B cell (primary cell): ENCODE measurements at regions not wholly inside any gene's neighbourhood (a gene's known extent, or its start where the extent isn't known, plus 50 kb on each side); places are given as distances from the start of the nearest gene placed in this dataset.

ENCODE experiments used
- ATAC-seq: fragments of 200-7000 bp; cut with Tn5 transposase; one replicate; pipeline ENCODE4 v1.10.0; 2021; ENCODE audit warnings: low read depth, mild to moderate bottlenecking, moderate number of reproducible peaks, moderate library complexity
- CTCF ChIA-PET: fragments of 350-600 bp; sonication (Branson Sonifier 250); formaldehyde crosslinking; loops from one replicate; lab custom pipeline; 2021; ENCODE audit warnings: antibody characterized with exemption, inconsistent platforms; lab: Charles Lee
- POLR2A ChIA-PET: fragments of 350-600 bp; sonication (Branson Sonifier 250); formaldehyde crosslinking; loops from one replicate; lab custom pipeline; 2021; ENCODE audit warnings: antibody characterized with exemption; lab: Charles Lee
- DNase-seq: peaks from one replicate; pipeline ENCODE4 v3.0.0; 2013
- H2AFZ ChIP-seq: 2 replicates; pipeline ENCODE4 v1.6.1; 2012; ENCODE audit warnings: mild to moderate bottlenecking, low read depth, low read length; ENCODE audit not compliant: insufficient read depth, poor library complexity, severe bottlenecking
- H3K27ac ChIP-seq, 2 donors: 1 replicate in 1 of 2; 2 replicates in 1 of 2; pipeline ENCODE4 v1.5.1; 2012 to 2013; ENCODE audit warnings: low read length in 2 of 2, mild to moderate bottlenecking in 2 of 2, moderate library complexity in 1 of 2
- H3K27me3 ChIP-seq, 4 experiments: fragments of 200-600 bp in 1 of 4; sonication (generic) in 1 of 4; replicated peaks in 1 of 4; 1 replicate in 2 of 4; 2 replicates in 2 of 4; pipeline versions ENCODE4 v1.6.1 to v1.7.0; 2013 to 2016; ENCODE audit warnings: low read length in 3 of 4, mild to moderate bottlenecking in 2 of 4, mixed read lengths in 1 of 4, moderate library complexity in 1 of 4; ENCODE audit not compliant: insufficient read depth in 4 of 4, control insufficient read depth in 3 of 4; ENCODE audit errors: control extremely low read depth in 1 of 4
- H3K36me3 ChIP-seq, 2 experiments: replicated peaks in 1 of 2; 1 replicate in 1 of 2; 2 replicates in 1 of 2; pipeline versions ENCODE4 v1.6.1 to v1.7.1; 2013; ENCODE audit warnings: low read length in 1 of 2; ENCODE audit not compliant: insufficient read depth in 2 of 2, control insufficient read depth in 1 of 2; ENCODE audit errors: control extremely low read depth in 1 of 2, extremely low read depth in 1 of 2
- H3K4me1 ChIP-seq, 2 donors: fragments of 200-600 bp in 1 of 2; sonication (generic) in 1 of 2; 1 replicate in 1 of 2; 2 replicates in 1 of 2; pipeline versions ENCODE4 v1.5.1 to v1.6.1; 2013 to 2017; ENCODE audit warnings: low read length in 2 of 2; ENCODE audit not compliant: control insufficient read depth in 2 of 2, insufficient read depth in 2 of 2
- H3K4me2 ChIP-seq: replicated peaks from 2 replicates; pipeline ENCODE3; 2012; ENCODE audit warnings: mild to moderate bottlenecking, low read depth, low read length; ENCODE audit not compliant: poor library complexity, severe bottlenecking
- H3K4me3 ChIP-seq, 5 experiments: fragments of 200-600 bp in 1 of 5; sonication (generic) in 1 of 5; 1 replicate in 3 of 5; 2 replicates in 2 of 5; pipeline versions ENCODE4 v1.5.1 to v1.7.0; 2011 to 2016; ENCODE audit warnings: low read length in 4 of 5, mild to moderate bottlenecking in 4 of 5, low read depth in 2 of 5, control low read depth in 1 of 5, moderate library complexity in 1 of 5; ENCODE audit not compliant: insufficient read depth in 1 of 5; ENCODE audit errors: control extremely low read depth in 1 of 5, extremely low read depth in 1 of 5
- H3K79me2 ChIP-seq: fragments of 200-600 bp; sonication (generic); one replicate; pipeline ENCODE4 v1.6.0; 2016; ENCODE audit warnings: low read length; ENCODE audit not compliant: control insufficient read depth, insufficient read depth
- H3K9ac ChIP-seq: fragments of 200-600 bp; sonication (generic); 2 replicates; pipeline ENCODE4 v1.6.1; 2017; ENCODE audit warnings: mild to moderate bottlenecking, low read length, moderate library complexity
- H3K9me3 ChIP-seq, 3 donors: one replicate each; pipeline versions ENCODE4 v1.6.1 to v1.7.1; 2013; ENCODE audit warnings: low read length in 2 of 3; ENCODE audit not compliant: control insufficient read depth in 2 of 3, insufficient read depth in 1 of 3; ENCODE audit errors: control extremely low read depth in 1 of 3
- H4K20me1 ChIP-seq: 2 replicates; pipeline ENCODE4 v1.6.0; 2012; ENCODE audit warnings: mild to moderate bottlenecking, low read length; ENCODE audit not compliant: insufficient read depth, control insufficient read depth, poor library complexity, severe bottlenecking
- H3K27ac Mint-ChIP-seq: one replicate; pipeline ENCODE4 v1.8.0; 2021; ENCODE audit warnings: mixed read lengths
- H3K27me3 Mint-ChIP-seq: one replicate; pipeline ENCODE4 v1.8.0; 2021; ENCODE audit warnings: mixed read lengths
- H3K4me1 Mint-ChIP-seq: one replicate; pipeline ENCODE4 v1.8.0; 2021; ENCODE audit warnings: mixed read lengths
- H3K4me3 Mint-ChIP-seq: one replicate; pipeline ENCODE4 v1.8.0; 2021; ENCODE audit warnings: mixed read lengths
- H3K9me3 Mint-ChIP-seq: one replicate; pipeline ENCODE4 v1.8.0; 2022; ENCODE audit warnings: mixed read lengths; ENCODE audit not compliant: insufficient read depth
- EZH2 ChIP-seq: IDR thresholded peaks from 2 replicates; pipeline ENCODE4 v1.6.1; 2012; ENCODE audit warnings: borderline replicate concordance, low read depth, mild to moderate bottlenecking, moderate library complexity, low read length; ENCODE audit not compliant: insufficient read depth, poor library complexity, severe bottlenecking
- WGBS: methylation state at CpG from one replicate; pipeline ENCODE4 v1.1.5; 2013; ENCODE audit warnings: missing lambda C conversion rate; ENCODE audit not compliant: insufficient coverage; 5-methylcytosine and 5-hydroxymethylcytosine counted together
- intact Hi-C: fragments of 100-400 bp; cut with micrococcal nuclease; formaldehyde crosslinking; loops from one replicate; pipeline ENCODE4 v1.10.0; 2022
- TF ChIP-seq, protein P1 (sequence below): fragments of 200-600 bp; IDR thresholded peaks from one replicate; pipeline ENCODE4 v1.8.0; 2022; ENCODE audit warnings: antibody characterized with exemption, mild to moderate bottlenecking

GRCh38 chr2:221289389-221289788, 282.7 kb downstream of the EPHA4 start:
- no peak overlapping the region for H3K27ac ChIP-seq
- intact Hi-C loops, result no loop called here
- TF ChIP-seq, protein P1, sequence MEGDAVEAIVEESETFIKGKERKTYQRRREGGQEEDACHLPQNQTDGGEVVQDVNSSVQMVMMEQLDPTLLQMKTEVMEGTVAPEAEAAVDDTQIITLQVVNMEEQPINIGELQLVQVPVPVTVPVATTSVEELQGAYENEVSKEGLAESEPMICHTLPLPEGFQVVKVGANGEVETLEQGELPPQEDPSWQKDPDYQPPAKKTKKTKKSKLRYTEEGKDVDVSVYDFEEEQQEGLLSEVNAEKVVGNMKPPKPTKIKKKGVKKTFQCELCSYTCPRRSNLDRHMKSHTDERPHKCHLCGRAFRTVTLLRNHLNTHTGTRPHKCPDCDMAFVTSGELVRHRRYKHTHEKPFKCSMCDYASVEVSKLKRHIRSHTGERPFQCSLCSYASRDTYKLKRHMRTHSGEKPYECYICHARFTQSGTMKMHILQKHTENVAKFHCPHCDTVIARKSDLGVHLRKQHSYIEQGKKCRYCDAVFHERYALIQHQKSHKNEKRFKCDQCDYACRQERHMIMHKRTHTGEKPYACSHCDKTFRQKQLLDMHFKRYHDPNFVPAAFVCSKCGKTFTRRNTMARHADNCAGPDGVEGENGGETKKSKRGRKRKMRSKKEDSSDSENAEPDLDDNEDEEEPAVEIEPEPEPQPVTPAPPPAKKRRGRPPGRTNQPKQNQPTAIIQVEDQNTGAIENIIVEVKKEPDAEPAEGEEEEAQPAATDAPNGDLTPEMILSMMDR, result no peak
- TF ChIP-seq EZH2, result no peak
- no peak overlapping the region for H3K9ac ChIP-seq
- Mint-ChIP-seq H3K4me1 (peaks cover 7% of the 10 kb centered on the region), H3K9me3 (peaks cover 3% of the 10 kb centered on the region), H3K27ac (no peak overlapping the region), H3K27me3 (peaks cover 8% of the 10 kb centered on the region), H3K4me3 (no peak overlapping the region)
- 100% methylated on average over 1 of the region's 3 CpGs for WGBS
- H3K4me1 ChIP-seq, result peaks cover 0 to under 1% of the 10 kb centered on the region in 2 donors
- DNase-seq, result no peak
- POLR2A ChIA-PET, result no interaction called here
- H3K4me2 ChIP-seq, result no peak overlapping the region
- H3K9me3 ChIP-seq, result no peaks in the 10 kb centered on the region
- H2AFZ ChIP-seq, result no peak overlapping the region
- no peaks in the 10 kb centered on the region for H3K79me2 ChIP-seq
- no peak overlapping the region for H3K4me3 ChIP-seq
- H3K27me3 ChIP-seq, result no peaks in the 10 kb centered on the region
- H4K20me1 ChIP-seq, result no peaks in the 10 kb centered on the region
- H3K36me3 ChIP-seq, result no peaks in the 10 kb centered on the region
- ATAC-seq, result no peak
- CTCF ChIA-PET, result no interaction called here

- no peak overlapping the region for H3K4me3 ChIP-seq
- H3K9ac ChIP-seq, result no peak overlapping the region
- no peaks in the 10 kb centered on the region for H3K36me3 ChIP-seq
- intact Hi-C loops, result no loop called here
- H4K20me1 ChIP-seq, result no peaks in the 10 kb centered on the region
- H3K9me3 Mint-ChIP-seq, result peaks cover 3% of the 10 kb centered on the region
- peaks cover 8% of the 10 kb centered on the region for H3K27me3 Mint-ChIP-seq
- no peak overlapping the region for H3K27ac ChIP-seq
- H3K27me3 ChIP-seq, result no peaks in the 10 kb centered on the region
- no peak overlapping the region for H2AFZ ChIP-seq
- H3K27ac Mint-ChIP-seq, result no peak overlapping the region
- H3K4me3 Mint-ChIP-seq, result no peak overlapping the region
- TF ChIP-seq, protein P1, result no peak
- TF ChIP-seq EZH2, result no peak
- ATAC-seq (no peak), DNase-seq (no peak)
- ChIA-PET CTCF (no interaction called here), POLR2A (no interaction called here)
- H3K4me2 ChIP-seq, result no peak overlapping the region
- no peaks in the 10 kb centered on the region for H3K9me3 ChIP-seq
- H3K4me1 ChIP-seq, result peaks cover 0 to 3% of the 10 kb centered on the region in 2 donors
- no peaks in the 10 kb centered on the region for H3K79me2 ChIP-seq
- H3K4me1 Mint-ChIP-seq, result peaks cover 9% of the 10 kb centered on the region
Measured at GRCh38 chr2:221289846-221290245, 282.3 kb downstream of the EPHA4 start.
